ENCODE measurements at regions not wholly inside any gene's neighbourhood (a gene's known extent, or its start where the extent isn't known, plus 50 kb on each side); places are given as distances from the start of the nearest gene placed in this dataset.

DNA sequence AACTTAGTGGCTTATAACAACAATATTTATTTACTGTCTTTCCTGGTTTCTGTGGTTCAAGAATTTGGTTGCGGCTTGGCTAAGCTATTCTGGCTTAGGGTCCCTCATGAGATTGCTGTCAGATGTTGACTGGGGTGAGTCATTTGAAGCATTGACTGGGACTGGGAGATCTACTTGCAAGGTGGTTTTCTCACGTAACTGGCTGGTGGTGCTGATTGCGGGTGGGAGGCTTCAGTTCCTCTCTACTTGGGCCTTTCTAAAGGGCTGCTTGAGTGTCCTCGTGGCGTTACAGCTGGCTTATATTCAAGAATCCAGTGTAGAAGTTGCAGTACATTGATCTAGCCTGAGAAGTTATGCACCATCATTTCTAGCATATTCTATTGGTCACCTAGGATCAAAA, 218.5 kb upstream of the ELAVL2 start:
- TF ChIP-seq, protein P1, sequence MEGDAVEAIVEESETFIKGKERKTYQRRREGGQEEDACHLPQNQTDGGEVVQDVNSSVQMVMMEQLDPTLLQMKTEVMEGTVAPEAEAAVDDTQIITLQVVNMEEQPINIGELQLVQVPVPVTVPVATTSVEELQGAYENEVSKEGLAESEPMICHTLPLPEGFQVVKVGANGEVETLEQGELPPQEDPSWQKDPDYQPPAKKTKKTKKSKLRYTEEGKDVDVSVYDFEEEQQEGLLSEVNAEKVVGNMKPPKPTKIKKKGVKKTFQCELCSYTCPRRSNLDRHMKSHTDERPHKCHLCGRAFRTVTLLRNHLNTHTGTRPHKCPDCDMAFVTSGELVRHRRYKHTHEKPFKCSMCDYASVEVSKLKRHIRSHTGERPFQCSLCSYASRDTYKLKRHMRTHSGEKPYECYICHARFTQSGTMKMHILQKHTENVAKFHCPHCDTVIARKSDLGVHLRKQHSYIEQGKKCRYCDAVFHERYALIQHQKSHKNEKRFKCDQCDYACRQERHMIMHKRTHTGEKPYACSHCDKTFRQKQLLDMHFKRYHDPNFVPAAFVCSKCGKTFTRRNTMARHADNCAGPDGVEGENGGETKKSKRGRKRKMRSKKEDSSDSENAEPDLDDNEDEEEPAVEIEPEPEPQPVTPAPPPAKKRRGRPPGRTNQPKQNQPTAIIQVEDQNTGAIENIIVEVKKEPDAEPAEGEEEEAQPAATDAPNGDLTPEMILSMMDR (IDR thresholded peaks at IDR 0.05): no peak
- TF ChIP-seq POLR2A (IDR thresholded peaks at IDR 0.05; ENCODE audit: low read depth) (no peak), EP300 (IDR thresholded peaks at IDR 0.05) (no peak)
